Suppressor macrophage treated with lipopolysaccharide for 1 hour (primary cell): ENCODE measurements at regions not wholly inside any gene's neighbourhood (a gene's known extent, or its start where the extent isn't known, plus 50 kb on each side); places are given as distances from the start of the nearest gene placed in this dataset.

Source experiments
- DNase-seq, 3 donors: peaks; one replicate each; pipeline ENCODE4 v3.0.0-alpha.2; 2020 to 2022

GRCh38 chr6:150651808-150652470 is 52.3 kb downstream of the PLEKHG1 start:
- DNase-seq: no peak

DNA sequence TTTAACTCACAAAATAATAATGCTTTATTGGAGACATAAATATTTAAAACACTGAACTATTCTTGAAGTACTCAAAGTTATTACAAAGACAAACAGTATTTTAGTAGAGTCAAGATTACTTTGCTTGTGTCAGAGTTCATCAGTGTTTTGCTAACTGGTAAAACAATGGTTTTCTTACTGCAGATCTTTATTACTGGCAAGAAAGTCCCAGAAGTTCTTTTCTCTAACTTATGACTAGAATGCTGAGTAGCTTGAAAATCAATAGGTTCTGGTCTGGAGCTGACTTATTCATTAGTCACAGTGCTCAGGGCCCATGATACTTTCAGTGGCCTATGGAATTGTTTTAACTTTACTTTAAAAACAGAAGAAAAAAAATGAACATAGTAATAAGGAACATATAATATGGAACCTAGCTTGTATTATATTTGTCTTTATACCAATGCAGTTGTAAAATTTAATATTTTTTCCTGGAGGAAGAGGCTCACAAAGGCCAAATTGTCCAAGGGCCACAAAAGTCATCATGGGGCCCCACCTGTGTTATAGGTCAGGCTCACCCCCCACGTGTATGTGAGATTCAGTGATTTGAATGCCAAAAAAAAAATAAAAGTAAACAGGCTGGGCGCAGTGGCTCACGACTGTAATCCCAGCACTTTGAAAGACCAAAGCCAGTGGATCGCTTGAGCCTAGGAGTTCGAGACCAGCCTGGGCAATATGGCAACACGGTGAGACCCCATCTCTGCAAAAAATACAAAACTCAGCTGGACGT is 53.3 kb downstream of the PLEKHG1 start:
- no peak for DNase-seq

GRCh38 chr6:150654608-150655007 is 54.9 kb downstream of the PLEKHG1 start:
- no peak for DNase-seq

DNA sequence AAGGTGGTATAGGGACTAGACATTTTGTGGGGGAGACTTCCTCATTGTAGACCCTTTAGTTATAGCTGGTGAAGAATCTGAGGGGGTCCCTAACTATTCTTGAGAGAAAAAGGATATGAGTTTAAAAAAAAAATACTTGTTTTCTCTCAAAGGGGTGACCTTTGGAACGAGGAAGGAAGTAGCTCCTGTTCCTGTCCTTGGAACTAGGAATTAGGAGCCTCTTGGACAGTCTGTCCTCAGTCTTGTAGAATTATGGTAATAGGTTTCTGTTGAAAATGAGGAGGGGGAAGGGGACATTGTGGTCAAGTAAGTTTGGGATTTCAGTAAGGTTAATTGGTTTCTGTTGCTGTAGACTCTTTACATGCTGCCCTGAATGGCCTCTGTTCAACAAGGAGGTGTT is 56.5 kb downstream of the PLEKHG1 start:
- DNase-seq: no peak

GRCh38 chr6:150658421-150658820 is 58.7 kb downstream of the PLEKHG1 start:
- no peak for DNase-seq

GRCh38 chr6:150659046-150659763 is 59.5 kb downstream of the PLEKHG1 start:
- no peak for DNase-seq

- DNase-seq: no peak
Measured at GRCh38 chr6:150661216-150662007, 61.7 kb downstream of the PLEKHG1 start.

DNA sequence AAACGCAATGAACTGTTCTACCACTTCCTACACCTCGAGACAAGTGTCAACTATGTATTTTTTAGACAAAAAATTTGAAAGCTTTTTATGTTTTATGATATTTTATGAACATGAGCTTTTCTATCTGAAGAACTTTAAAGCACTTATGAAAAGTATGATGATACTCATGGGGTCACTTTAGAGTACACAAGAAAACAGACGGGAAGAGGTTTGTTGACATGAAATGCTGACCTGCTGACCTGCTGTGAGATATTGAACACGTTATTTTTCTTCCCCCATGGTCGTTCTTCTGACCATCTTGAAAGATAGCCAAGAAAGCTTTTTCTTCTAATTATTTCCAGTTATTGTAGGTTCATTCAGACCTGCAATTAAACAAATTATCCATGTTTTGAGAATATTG is 63.1 kb downstream of the PLEKHG1 start:
- no peak for DNase-seq

GRCh38 chr6:150664091-150664490 is 64.4 kb downstream of the PLEKHG1 start:
- no peak for DNase-seq

DNA sequence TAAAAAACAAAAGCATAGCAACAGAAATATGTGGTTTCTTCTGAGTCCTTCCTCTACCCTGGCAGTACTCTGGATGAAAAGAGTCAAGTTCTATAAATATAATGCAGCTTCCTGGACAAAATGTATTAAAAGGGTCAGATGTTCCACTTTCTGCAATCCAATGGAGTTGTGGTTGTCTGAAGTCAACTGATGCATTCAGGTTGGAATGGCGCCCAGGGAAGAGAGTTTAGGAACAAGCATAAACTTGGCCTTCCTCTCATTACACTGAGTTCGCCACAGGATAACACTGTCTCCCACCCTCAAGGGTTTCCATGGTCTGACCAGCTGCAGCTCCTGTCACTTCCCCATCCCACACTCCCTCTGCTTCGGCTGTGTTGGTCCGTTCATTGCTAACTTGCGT is 66.4 kb downstream of the PLEKHG1 start:
- DNase-seq: no peak

DNA sequence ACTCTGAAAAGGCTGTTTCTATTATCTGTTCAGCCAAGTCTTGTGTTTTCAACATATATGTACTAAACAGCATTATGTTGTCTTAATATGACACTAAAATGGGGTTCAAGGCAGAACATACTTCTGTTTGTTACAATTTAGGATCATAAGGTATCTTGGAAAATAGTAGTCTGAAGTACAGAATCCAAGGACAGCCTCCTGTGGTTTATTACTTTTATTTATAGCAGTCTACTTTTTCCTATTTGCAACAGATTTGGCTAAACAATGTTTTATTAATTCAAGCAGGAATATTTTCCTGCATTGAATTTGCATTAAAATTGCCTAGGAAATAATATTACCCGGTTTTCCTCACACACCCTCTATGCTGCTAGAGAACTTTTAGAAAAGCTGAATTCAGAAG is 67.7 kb downstream of the PLEKHG1 start:
- no peak for DNase-seq

DNA sequence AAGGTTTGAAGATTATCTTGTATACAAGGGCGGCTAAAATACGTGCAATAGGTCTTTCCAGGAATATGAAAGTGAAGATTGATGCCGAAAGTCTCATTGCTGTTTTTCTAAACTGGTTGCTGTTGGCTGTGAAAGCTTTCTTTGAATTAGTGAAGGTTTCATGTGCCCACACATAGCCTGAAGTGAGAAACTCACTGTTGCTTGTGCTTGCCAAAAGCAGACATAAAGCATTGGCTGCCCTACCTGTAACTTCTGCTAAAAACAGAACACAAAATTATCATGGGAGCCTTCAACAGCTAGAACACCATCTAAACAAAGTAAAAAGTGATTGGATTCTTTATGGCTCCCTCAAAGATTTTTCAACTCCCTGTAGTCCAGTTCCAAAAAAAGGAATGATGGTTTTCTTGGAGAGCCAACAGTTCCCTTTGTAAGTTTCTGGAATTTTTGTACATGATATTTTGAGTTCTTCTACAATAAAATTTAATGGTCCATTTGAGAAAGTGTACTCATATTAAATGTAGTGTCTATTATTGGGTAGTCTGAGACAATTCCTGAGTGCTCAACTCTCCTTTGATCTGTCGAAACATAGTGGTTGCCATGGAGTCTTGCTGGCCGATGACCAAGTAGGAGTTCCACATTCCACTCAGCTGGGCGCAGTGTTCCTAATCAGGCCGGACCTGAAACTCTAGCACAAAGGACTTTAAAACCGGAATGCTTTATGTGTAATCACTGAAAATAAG is 68.5 kb downstream of the PLEKHG1 start:
- DNase-seq: peak in 1 of 3 donors; percentile 13

- DNase-seq: no peak
Measured at GRCh38 chr6:150668900-150669302, 69.2 kb downstream of the PLEKHG1 start.

DNA sequence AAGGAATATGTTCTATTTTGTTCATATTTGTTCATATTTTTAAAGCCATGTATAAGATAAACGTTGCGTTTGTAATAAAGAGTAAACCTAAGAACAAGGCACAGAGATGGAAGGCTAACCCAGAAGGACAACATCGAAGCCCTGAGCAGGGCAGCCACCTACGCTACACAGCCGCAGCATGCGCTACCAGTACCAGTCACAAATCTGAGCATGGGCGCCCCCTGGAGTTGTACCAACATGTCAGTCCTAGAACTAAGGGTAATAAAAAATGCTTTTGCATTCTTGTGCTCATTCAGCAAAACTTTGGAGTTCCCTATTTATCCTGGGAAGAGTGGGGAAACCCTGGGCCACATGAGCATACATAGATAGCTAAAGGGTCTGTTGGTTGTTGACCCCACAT is 70.6 kb downstream of the PLEKHG1 start:
- no peak for DNase-seq

GRCh38 chr6:150672800-150673199 is 73.1 kb downstream of the PLEKHG1 start:
- no peak for DNase-seq

DNA sequence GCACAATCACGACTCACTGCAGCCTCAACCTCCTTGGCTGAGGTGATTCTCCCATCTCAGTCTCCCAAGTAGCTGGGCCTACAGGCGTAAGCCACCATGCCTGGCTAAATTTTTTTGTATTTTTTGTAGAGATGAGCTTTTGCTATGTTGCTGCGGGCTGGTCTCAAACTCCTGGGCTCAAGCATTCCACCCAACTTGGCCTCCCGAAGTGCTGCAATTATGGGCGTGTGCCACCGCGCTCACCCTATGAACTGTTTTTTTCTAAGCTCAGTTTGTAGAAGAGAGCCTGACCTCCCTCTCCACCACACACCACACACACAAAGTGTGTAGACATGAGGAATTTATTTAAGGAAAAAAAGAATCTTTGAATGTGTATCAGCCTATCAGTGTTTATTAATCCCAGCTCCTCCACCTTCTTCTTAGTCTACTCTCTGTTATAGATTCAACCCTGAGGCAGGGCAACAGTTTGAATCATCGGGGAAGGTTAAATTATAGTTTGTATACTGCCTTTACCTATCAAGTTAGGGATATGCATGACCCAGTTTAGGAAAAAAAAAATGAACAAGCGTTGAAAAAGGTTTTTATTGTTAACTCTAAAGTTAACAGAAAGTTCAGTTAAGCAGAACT is 74.1 kb downstream of the PLEKHG1 start:
- DNase-seq: no peak

GRCh38 chr6:150676344-150676743 is 76.7 kb downstream of the PLEKHG1 start:
- no peak for DNase-seq

GRCh38 chr6:150676772-150677171 is 77.1 kb downstream of the PLEKHG1 start:
- DNase-seq: no peak

- no peak for DNase-seq
Measured at GRCh38 chr6:150680510-150680909, 80.8 kb downstream of the PLEKHG1 start.

GRCh38 chr6:150681578-150682395 is 82.1 kb downstream of the PLEKHG1 start:
- DNase-seq: no peak

GRCh38 chr6:150683320-150683719 is 83.6 kb downstream of the PLEKHG1 start:
- DNase-seq: peak in 1 of 3 donors; percentile 7
